ENCODE measurements at regions not wholly inside any gene's neighbourhood (a gene's known extent, or its start where the extent isn't known, plus 50 kb on each side); places are given as distances from the start of the nearest gene placed in this dataset.

DNA sequence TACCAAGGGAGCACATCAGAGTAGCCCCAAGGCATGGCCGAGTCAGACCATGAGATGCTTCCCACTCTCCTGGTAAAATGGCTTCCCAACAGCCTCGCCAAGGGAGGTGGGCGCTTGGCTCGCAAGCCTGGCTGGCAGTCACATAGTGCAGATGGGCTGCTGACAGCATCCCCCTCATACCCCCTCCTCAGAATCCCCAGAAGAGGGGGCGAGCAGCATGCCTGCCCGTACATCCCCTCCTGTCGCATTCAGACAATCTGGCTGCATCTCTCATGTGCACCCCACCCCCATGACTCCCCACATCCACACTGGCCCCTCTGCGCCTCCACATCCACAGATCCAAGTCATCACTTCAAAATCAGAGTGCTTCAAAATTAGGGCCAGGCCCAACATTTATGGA lies 54.0 kb upstream of the CES5A start:
- DNase-seq, result no peak
- Mint-ChIP-seq H3K27me3 (no peaks in the 10 kb centered on the region), H3K4me1 (ENCODE audit: low read depth) (no peaks in the 10 kb centered on the region), H3K4me3 (no peak overlapping the region), H3K36me3 (ENCODE audit: low read depth) (no peaks in the 10 kb centered on the region), H3K9me3 (no peaks in the 10 kb centered on the region), H3K27ac (no peak overlapping the region)
- no peak overlapping the region for H3K27ac ChIP-seq (ENCODE audit: low read depth in 1 of 2, low read length in 2 of 2)
- H3K27me3 ChIP-seq (ENCODE audit: control insufficient read depth in 1 of 2, insufficient read depth in 2 of 2, low read length in 2 of 2), result no peaks in the 10 kb centered on the region
- ATAC-seq (ENCODE audit: poor library complexity), result no peak
- POLR2A ChIA-PET, result no interaction called here
- CTCF ChIA-PET, result no interaction called here
- H3K36me3 ChIP-seq (ENCODE audit: insufficient read depth, low read length), result no peaks in the 10 kb centered on the region
- H3K4me3 ChIP-seq (ENCODE audit: low read length), result no peak overlapping the region
- intact Hi-C loops (cut with DNase I, micrococcal nuclease), result no loop called here
- TF ChIP-seq, protein P1, sequence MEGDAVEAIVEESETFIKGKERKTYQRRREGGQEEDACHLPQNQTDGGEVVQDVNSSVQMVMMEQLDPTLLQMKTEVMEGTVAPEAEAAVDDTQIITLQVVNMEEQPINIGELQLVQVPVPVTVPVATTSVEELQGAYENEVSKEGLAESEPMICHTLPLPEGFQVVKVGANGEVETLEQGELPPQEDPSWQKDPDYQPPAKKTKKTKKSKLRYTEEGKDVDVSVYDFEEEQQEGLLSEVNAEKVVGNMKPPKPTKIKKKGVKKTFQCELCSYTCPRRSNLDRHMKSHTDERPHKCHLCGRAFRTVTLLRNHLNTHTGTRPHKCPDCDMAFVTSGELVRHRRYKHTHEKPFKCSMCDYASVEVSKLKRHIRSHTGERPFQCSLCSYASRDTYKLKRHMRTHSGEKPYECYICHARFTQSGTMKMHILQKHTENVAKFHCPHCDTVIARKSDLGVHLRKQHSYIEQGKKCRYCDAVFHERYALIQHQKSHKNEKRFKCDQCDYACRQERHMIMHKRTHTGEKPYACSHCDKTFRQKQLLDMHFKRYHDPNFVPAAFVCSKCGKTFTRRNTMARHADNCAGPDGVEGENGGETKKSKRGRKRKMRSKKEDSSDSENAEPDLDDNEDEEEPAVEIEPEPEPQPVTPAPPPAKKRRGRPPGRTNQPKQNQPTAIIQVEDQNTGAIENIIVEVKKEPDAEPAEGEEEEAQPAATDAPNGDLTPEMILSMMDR (IDR thresholded peaks at IDR 0.05), result no peak
- peaks cover 0 to 5% of the 10 kb centered on the region in 2 experiments for H3K9me3 ChIP-seq (ENCODE audit: control insufficient read depth in 1 of 2, insufficient read depth in 1 of 2, low read length in 2 of 2)
- no peaks in the 10 kb centered on the region for H3K4me1 ChIP-seq (ENCODE audit: insufficient read depth, low read length)

DNA sequence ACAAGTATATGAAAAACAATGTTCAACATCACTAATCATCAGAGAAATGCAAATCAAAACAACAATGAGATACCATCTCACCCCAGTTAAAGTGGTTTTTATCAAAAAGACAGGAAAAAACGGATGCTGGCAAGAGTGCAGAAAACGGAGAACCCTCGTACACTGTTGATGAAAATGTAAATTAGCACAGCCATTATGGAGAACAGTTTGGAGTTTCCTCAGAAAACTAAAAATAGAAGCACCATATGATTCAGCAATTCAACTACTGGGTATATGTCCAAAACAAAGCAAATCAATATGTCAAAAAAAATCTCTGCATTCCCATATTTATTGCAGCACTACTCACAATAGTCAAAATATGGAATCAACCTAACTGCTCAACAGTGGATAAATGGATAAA lies 50.1 kb upstream of the CES5A start:
- H3K27me3 ChIP-seq (ENCODE audit: control insufficient read depth in 1 of 2, insufficient read depth in 2 of 2, low read length in 2 of 2), result peaks cover 0 to 5% of the 10 kb centered on the region in 2 experiments
- Mint-ChIP-seq H3K27ac (no peak overlapping the region), H3K36me3 (ENCODE audit: low read depth) (no peaks in the 10 kb centered on the region), H3K4me1 (ENCODE audit: low read depth) (no peaks in the 10 kb centered on the region), H3K4me3 (no peak overlapping the region), H3K9me3 (peaks cover 2% of the 10 kb centered on the region), H3K27me3 (peaks cover 18% of the 10 kb centered on the region)
- ChIA-PET POLR2A (no interaction called here), CTCF (no interaction called here)
- H3K9me3 ChIP-seq (ENCODE audit: control insufficient read depth in 1 of 2, insufficient read depth in 1 of 2, low read length in 2 of 2), result peaks cover 5 to 9% of the 10 kb centered on the region in 2 experiments
- TF ChIP-seq, protein P1 (IDR thresholded peaks at IDR 0.05), result no peak
- intact Hi-C loops (cut with DNase I, micrococcal nuclease), result no loop called here
- DNase-seq (no peak), ATAC-seq (ENCODE audit: poor library complexity) (no peak)
- no peak overlapping the region for H3K4me3 ChIP-seq (ENCODE audit: low read length)
- H3K27ac ChIP-seq (ENCODE audit: low read depth in 1 of 2, low read length in 2 of 2), result no peak overlapping the region
- H3K36me3 ChIP-seq (ENCODE audit: insufficient read depth, low read length), result no peaks in the 10 kb centered on the region
- no peaks in the 10 kb centered on the region for H3K4me1 ChIP-seq (ENCODE audit: insufficient read depth, low read length)

Measured in CD4-positive, alpha-beta T cell (primary cell).